ENCODE measurements at regions not wholly inside any gene's neighbourhood (a gene's known extent, or its start where the extent isn't known, plus 50 kb on each side); places are given as distances from the start of the nearest gene placed in this dataset.
"Not testable (repeated sequence)": the region's sequence is repeated elsewhere in the genome, so short reads cannot be mapped to it uniquely, and the experiment has no call there.

- DNase-seq (ENCODE audit: extremely low spot score) = no peak
- 88% methylated on average over 10 of the region's 10 CpGs for WGBS
Measured at GRCh38 chr5:101860145-101860544, 435.9 kb downstream of the SLCO4C1 start.

GRCh38 chr5:101846496-101846895 is 449.6 kb downstream of the SLCO4C1 start:
- DNase-seq (ENCODE audit: extremely low spot score) = no peak
- Histone ChIP-seq H3K36me3 (ENCODE audit: insufficient read depth) (no peaks in the 10 kb centered on the region), H3K27ac (ENCODE audit: low read depth) (no peak overlapping the region), H3K4me3 (ENCODE audit: low read depth, low read length) (no peak overlapping the region), H3K4me1 (ENCODE audit: insufficient read depth) (no peaks in the 10 kb centered on the region)

More at GRCh38 chr5:101860145-101860544, 435.9 kb downstream of the SLCO4C1 start:
- H3K4me1 ChIP-seq (ENCODE audit: insufficient read depth) = no peaks in the 10 kb centered on the region
- H3K27ac ChIP-seq (ENCODE audit: low read depth) = no peak overlapping the region
- H3K4me3 ChIP-seq (ENCODE audit: low read depth, low read length) = no peak overlapping the region
- no peaks in the 10 kb centered on the region for H3K36me3 ChIP-seq (ENCODE audit: insufficient read depth)

GRCh38 chr5:101843055-101843454 is 453.0 kb downstream of the SLCO4C1 start:
- WGBS = 79% methylated on average over 1 of the region's 1 CpG
- Histone ChIP-seq H3K4me1 (ENCODE audit: insufficient read depth) (no peaks in the 10 kb centered on the region), H3K4me3 (ENCODE audit: low read depth, low read length) (no peak overlapping the region), H3K27ac (ENCODE audit: low read depth) (no peak overlapping the region), H3K36me3 (ENCODE audit: insufficient read depth) (no peaks in the 10 kb centered on the region)
- DNase-seq (ENCODE audit: extremely low spot score) = no peak

- 14% methylated on average over 5 of the region's 5 CpGs for WGBS
- H3K4me3 ChIP-seq (ENCODE audit: low read depth, low read length) = no peak overlapping the region
- DNase-seq (ENCODE audit: extremely low spot score) = peak; percentile 50
Measured at GRCh38 chr5:101838435-101838834, 457.6 kb downstream of the SLCO4C1 start.

GRCh38 chr5:101829255-101829654 is 466.8 kb downstream of the SLCO4C1 start:
- no peaks in the 10 kb centered on the region for H3K36me3 ChIP-seq (ENCODE audit: insufficient read depth)
- no peak for DNase-seq (ENCODE audit: extremely low spot score)
- H3K27ac ChIP-seq (ENCODE audit: low read depth) = no peak overlapping the region
- no peak overlapping the region for H3K4me3 ChIP-seq (ENCODE audit: low read depth, low read length)
- WGBS = 49% methylated on average over 4 of the region's 4 CpGs
- H3K4me1 ChIP-seq (ENCODE audit: insufficient read depth) = no peaks in the 10 kb centered on the region

More at GRCh38 chr5:101838435-101838834, 457.6 kb downstream of the SLCO4C1 start:
- H3K27ac ChIP-seq (ENCODE audit: low read depth) = no peak overlapping the region
- no peaks in the 10 kb centered on the region for H3K4me1 ChIP-seq (ENCODE audit: insufficient read depth)
- no peaks in the 10 kb centered on the region for H3K36me3 ChIP-seq (ENCODE audit: insufficient read depth)

- Histone ChIP-seq H3K27ac (ENCODE audit: low read depth) (no peak overlapping the region), H3K4me1 (ENCODE audit: insufficient read depth) (no peaks in the 10 kb centered on the region), H3K36me3 (ENCODE audit: insufficient read depth) (no peaks in the 10 kb centered on the region), H3K4me3 (ENCODE audit: low read depth, low read length) (no peak overlapping the region)
- no peak for DNase-seq (ENCODE audit: extremely low spot score)
Measured at GRCh38 chr5:101811466-101811865, 484.6 kb downstream of the SLCO4C1 start.

- no peak for DNase-seq (ENCODE audit: extremely low spot score)
- Histone ChIP-seq H3K4me1 (ENCODE audit: insufficient read depth) (no peaks in the 10 kb centered on the region), H3K36me3 (ENCODE audit: insufficient read depth) (no peaks in the 10 kb centered on the region), H3K4me3 (ENCODE audit: low read depth, low read length) (no peak overlapping the region), H3K27ac (ENCODE audit: low read depth) (no peak overlapping the region)
- 73% methylated on average over 2 of the region's 2 CpGs for WGBS
Measured at GRCh38 chr5:101806410-101806809, 489.7 kb downstream of the SLCO4C1 start.

- Histone ChIP-seq H3K4me3 (ENCODE audit: low read depth, low read length) (no peak overlapping the region), H3K27ac (ENCODE audit: low read depth) (no peak overlapping the region), H3K36me3 (ENCODE audit: insufficient read depth) (no peaks in the 10 kb centered on the region), H3K4me1 (ENCODE audit: insufficient read depth) (no peaks in the 10 kb centered on the region)
- DNase-seq (ENCODE audit: extremely low spot score) = no peak
Measured at GRCh38 chr5:101796427-101796826, 499.7 kb downstream of the SLCO4C1 start.

GRCh38 chr5:101788797-101789196 is 507.3 kb downstream of the SLCO4C1 start:
- no peak overlapping the region for H3K4me3 ChIP-seq (ENCODE audit: low read depth, low read length)
- no peaks in the 10 kb centered on the region for H3K36me3 ChIP-seq (ENCODE audit: insufficient read depth)
- DNase-seq (ENCODE audit: extremely low spot score) = no peak
- no peak overlapping the region for H3K27ac ChIP-seq (ENCODE audit: low read depth)
- H3K4me1 ChIP-seq (ENCODE audit: insufficient read depth) = no peaks in the 10 kb centered on the region
- WGBS = 81% methylated on average over 4 of the region's 4 CpGs

GRCh38 chr5:101785090-101785489 is 511.0 kb downstream of the SLCO4C1 start:
- H3K4me3 ChIP-seq (ENCODE audit: low read depth, low read length) = no peak overlapping the region
- no peak for DNase-seq (ENCODE audit: extremely low spot score)
- no peaks in the 10 kb centered on the region for H3K36me3 ChIP-seq (ENCODE audit: insufficient read depth)
- H3K4me1 ChIP-seq (ENCODE audit: insufficient read depth) = no peaks in the 10 kb centered on the region
- 47% methylated on average over 2 of the region's 2 CpGs for WGBS
- H3K27ac ChIP-seq (ENCODE audit: low read depth) = no peak overlapping the region

- no peak for DNase-seq (ENCODE audit: extremely low spot score)
- no peaks in the 10 kb centered on the region for H3K36me3 ChIP-seq (ENCODE audit: insufficient read depth)
- 51% methylated on average over 26 of the region's 26 CpGs for WGBS
- H3K27ac ChIP-seq (ENCODE audit: low read depth) = no peak overlapping the region
- peak overlapping the region; percentile 39 for H3K4me3 ChIP-seq (ENCODE audit: low read depth, low read length)
- H3K4me1 ChIP-seq (ENCODE audit: insufficient read depth) = no peaks in the 10 kb centered on the region
Measured at GRCh38 chr5:101783241-101784013, 512.7 kb downstream of the SLCO4C1 start.

- WGBS = 70% methylated on average over 10 of the region's 10 CpGs
- no peak overlapping the region for H3K27ac ChIP-seq (ENCODE audit: low read depth)
- H3K36me3 ChIP-seq (ENCODE audit: insufficient read depth) = no peaks in the 10 kb centered on the region
- DNase-seq (ENCODE audit: extremely low spot score) = peak; percentile 37
- no peaks in the 10 kb centered on the region for H3K4me1 ChIP-seq (ENCODE audit: insufficient read depth)
- H3K4me3 ChIP-seq (ENCODE audit: low read depth, low read length) = no peak overlapping the region
Measured at GRCh38 chr5:101782352-101783103, 513.6 kb downstream of the SLCO4C1 start.

GRCh38 chr5:101751105-101751504 is 545.0 kb downstream of the SLCO4C1 start:
- WGBS = 38% methylated on average over 3 of the region's 3 CpGs
- no peaks in the 10 kb centered on the region for H3K36me3 ChIP-seq (ENCODE audit: insufficient read depth)
- H3K4me3 ChIP-seq (ENCODE audit: low read depth, low read length) = no peak overlapping the region

GRCh38 chr5:101743000-101743399 is 553.1 kb downstream of the SLCO4C1 start:
- not testable (repeated sequence) for DNase-seq (ENCODE audit: extremely low spot score); H3K36me3 ChIP-seq (ENCODE audit: insufficient read depth); H3K27ac ChIP-seq (ENCODE audit: low read depth); H3K4me3 ChIP-seq (ENCODE audit: low read depth, low read length); H3K4me1 ChIP-seq (ENCODE audit: insufficient read depth)

More at GRCh38 chr5:101751105-101751504, 545.0 kb downstream of the SLCO4C1 start:
- DNase-seq (ENCODE audit: extremely low spot score) = no peak
- H3K4me1 ChIP-seq (ENCODE audit: insufficient read depth) = no peaks in the 10 kb centered on the region
- no peak overlapping the region for H3K27ac ChIP-seq (ENCODE audit: low read depth)

Measured in urinary bladder (tissue), 3 donors.